ENCODE measurements at regions not wholly inside any gene's neighbourhood (a gene's known extent, or its start where the extent isn't known, plus 50 kb on each side); places are given as distances from the start of the nearest gene placed in this dataset.

DNA sequence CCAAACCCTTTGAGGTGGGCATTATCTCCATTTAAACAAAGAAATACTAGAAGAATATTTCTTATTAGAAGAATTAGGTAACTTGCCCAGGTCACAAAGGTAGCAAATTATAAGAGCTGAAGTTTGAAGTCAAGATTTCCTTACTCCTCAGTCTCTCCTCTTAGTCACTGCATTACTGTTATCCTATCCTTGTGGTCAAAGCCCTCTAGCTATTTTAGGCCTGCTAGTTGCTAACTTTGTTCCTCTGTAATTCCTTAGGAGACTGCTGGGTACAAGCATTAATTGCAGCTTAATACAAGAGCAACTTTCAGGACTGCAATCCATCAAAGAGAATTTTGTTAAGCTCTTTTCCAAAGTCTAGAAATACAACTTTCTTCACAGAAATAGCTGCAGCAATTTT lies 528.2 kb downstream of the ZIC1 start:
- TF ChIP-seq, protein P1, sequence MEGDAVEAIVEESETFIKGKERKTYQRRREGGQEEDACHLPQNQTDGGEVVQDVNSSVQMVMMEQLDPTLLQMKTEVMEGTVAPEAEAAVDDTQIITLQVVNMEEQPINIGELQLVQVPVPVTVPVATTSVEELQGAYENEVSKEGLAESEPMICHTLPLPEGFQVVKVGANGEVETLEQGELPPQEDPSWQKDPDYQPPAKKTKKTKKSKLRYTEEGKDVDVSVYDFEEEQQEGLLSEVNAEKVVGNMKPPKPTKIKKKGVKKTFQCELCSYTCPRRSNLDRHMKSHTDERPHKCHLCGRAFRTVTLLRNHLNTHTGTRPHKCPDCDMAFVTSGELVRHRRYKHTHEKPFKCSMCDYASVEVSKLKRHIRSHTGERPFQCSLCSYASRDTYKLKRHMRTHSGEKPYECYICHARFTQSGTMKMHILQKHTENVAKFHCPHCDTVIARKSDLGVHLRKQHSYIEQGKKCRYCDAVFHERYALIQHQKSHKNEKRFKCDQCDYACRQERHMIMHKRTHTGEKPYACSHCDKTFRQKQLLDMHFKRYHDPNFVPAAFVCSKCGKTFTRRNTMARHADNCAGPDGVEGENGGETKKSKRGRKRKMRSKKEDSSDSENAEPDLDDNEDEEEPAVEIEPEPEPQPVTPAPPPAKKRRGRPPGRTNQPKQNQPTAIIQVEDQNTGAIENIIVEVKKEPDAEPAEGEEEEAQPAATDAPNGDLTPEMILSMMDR (IDR thresholded peaks at IDR 0.05): no peak
- no peak for TF ChIP-seq POLR2A (IDR thresholded peaks at IDR 0.05)
